IPS-11a (cell line): ENCODE measurements at regions not wholly inside any gene's neighbourhood (a gene's known extent, or its start where the extent isn't known, plus 50 kb on each side); places are given as distances from the start of the nearest gene placed in this dataset.
A peak's percentile ranks its signal among the peaks of the same experiment; 100 is the strongest.

Source experiments
- H3K4me3 ChIP-seq: one replicate; pipeline ENCODE4 v1.5.1; 2013; ENCODE audit warnings: low read depth, low read length, control low read depth

GRCh38 chrX:126489116-126489695, 63.4 kb downstream of the DCAF12L1 start:
- no peak overlapping the region for H3K4me3 ChIP-seq

- H3K4me3 ChIP-seq = no peak overlapping the region
Measured at GRCh38 chrX:126485409-126485808, 67.2 kb downstream of the DCAF12L1 start.

DNA sequence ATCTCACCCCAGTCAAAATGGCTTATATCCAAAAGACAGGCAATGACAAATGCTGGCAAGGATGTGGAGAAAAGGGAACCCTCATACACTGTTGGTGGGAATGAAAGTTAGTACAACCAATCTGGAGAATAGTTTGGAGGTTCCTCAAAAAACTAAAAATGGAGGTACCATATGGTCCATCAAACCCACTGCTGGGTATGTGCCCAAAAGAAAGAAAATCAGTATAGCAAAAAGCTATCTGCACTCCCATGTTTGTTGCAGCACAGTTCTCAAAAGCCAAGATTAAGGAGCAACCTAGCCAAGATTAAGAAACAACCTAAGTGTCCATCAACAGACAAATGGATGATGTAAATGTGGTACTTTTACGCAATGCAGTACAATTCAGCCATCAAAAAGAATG, 70.7 kb downstream of the DCAF12L1 start:
- no peak overlapping the region for H3K4me3 ChIP-seq

GRCh38 chrX:126459896-126460826, 92.5 kb downstream of the DCAF12L1 start:
- H3K4me3 ChIP-seq = peak overlapping the region; percentile 41

DNA sequence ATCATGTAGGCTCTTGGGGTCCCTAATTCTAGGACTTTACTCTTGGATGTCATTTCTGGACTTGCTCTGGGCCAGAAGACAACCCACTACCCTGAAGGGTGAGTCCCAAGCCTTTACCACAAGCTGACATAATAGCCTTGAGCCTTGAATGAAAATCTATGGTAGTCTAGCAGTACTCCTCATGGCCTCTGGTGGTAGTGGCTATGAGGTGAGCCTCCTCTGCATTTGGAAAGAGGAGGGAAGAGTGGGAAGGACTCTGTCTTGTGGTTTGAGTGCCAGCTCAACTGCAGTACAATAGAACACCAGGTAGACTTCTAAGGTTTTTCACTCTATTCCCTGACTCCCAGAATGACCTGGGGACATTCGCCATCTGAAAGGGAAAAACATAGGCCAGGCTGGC, 96.5 kb downstream of the DCAF12L1 start:
- no peak overlapping the region for H3K4me3 ChIP-seq

GRCh38 chrX:126448681-126449080, 103.9 kb downstream of the DCAF12L1 start:
- no peak overlapping the region for H3K4me3 ChIP-seq
